BLaER1 (cell line): ENCODE measurements at regions not wholly inside any gene's neighbourhood (a gene's known extent, or its start where the extent isn't known, plus 50 kb on each side); places are given as distances from the start of the nearest gene placed in this dataset.

Source experiments
- H3K27ac ChIP-seq: shearing (Covaris generic); formaldehyde crosslinking; 2 replicates; pipeline ENCODE4 v1.8.1; 2022
- H3K27me3 ChIP-seq: shearing (Covaris generic); formaldehyde crosslinking; 2 replicates; pipeline ENCODE4 v1.8.1; 2022
- H3K36me3 ChIP-seq: shearing (Covaris generic); formaldehyde crosslinking; 2 replicates; pipeline ENCODE4 v1.8.1; 2022
- H3K4me1 ChIP-seq: shearing (Covaris generic); formaldehyde crosslinking; 2 replicates; pipeline ENCODE4 v1.8.1; 2022
- H3K4me2 ChIP-seq: shearing (Covaris generic); formaldehyde crosslinking; 2 replicates; pipeline ENCODE4 v1.8.1; 2022
- H3K4me3 ChIP-seq: shearing (Covaris generic); formaldehyde crosslinking; 2 replicates; pipeline ENCODE4 v1.8.1; 2022
- H3K9ac ChIP-seq: shearing (Covaris generic); formaldehyde crosslinking; 2 replicates; pipeline ENCODE4 v1.8.1; 2022
- H3K9me3 ChIP-seq: shearing (Covaris generic); formaldehyde crosslinking; 2 replicates; pipeline ENCODE4 v1.8.1; 2022
- H4K20me1 ChIP-seq: shearing (Covaris generic); formaldehyde crosslinking; 2 replicates; pipeline ENCODE4 v1.8.1; 2022
- Cebpa-rat ChIP-seq: shearing (Covaris generic); IDR thresholded peaks from 2 replicates; pipeline ENCODE4 v1.8.1; 2022

DNA sequence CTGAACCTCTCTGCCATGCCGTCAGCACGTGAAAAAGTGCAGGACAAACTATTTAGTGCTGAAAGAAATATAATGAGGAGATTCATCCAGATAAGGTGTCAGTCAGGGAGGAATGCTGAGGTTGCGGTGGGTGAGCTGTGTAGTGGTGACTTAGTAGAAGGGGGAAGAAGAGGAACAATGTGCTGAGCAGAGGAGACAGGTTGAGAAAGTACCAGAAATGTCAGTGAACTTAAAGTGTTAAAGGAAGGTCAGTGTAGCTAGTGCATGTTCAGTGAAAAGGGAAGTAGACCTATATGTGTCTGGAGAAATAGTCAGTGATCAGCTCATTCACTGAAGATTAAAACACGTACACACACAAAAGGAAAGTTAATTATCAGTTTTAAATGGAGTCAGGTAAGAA, 237.6 kb upstream of the CCDC179 start:
- no peaks in the 10 kb centered on the region for H4K20me1 ChIP-seq
- no peaks in the 10 kb centered on the region for H3K9me3 ChIP-seq
- H3K36me3 ChIP-seq, result no peaks in the 10 kb centered on the region
- H3K9ac ChIP-seq, result no peak overlapping the region
- no peak for TF ChIP-seq Cebpa-rat
- no peaks in the 10 kb centered on the region for H3K4me1 ChIP-seq
- H3K27ac ChIP-seq, result no peak overlapping the region
- H3K27me3 ChIP-seq, result no peaks in the 10 kb centered on the region
- no peak overlapping the region for H3K4me3 ChIP-seq
- no peak overlapping the region for H3K4me2 ChIP-seq

DNA sequence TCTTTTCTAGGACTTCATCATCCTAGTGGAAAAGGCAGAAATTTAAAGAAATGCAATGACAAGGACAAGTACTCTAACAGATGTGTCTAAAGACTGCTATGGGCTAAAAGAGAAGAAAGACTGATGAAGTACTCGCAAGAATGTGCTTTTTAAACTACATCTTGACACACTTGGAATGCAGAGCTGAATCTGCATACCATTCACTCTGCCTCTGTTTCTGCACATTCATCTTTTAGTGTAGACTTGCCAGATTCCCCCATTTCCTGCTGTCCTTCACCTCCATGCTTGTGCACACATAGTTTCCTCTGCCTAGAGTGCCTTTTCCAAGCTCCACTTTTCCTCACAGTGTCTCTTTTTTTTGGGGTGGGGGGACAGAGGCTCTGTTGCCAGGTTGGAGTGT, 239.0 kb upstream of the CCDC179 start:
- Histone ChIP-seq H3K4me2 (no peak overlapping the region), H3K36me3 (no peaks in the 10 kb centered on the region), H3K9me3 (no peaks in the 10 kb centered on the region), H4K20me1 (no peaks in the 10 kb centered on the region), H3K27me3 (no peaks in the 10 kb centered on the region), H3K4me1 (no peaks in the 10 kb centered on the region), H3K27ac (no peak overlapping the region), H3K4me3 (no peak overlapping the region), H3K9ac (no peak overlapping the region)
- TF ChIP-seq Cebpa-rat, result no peak

DNA sequence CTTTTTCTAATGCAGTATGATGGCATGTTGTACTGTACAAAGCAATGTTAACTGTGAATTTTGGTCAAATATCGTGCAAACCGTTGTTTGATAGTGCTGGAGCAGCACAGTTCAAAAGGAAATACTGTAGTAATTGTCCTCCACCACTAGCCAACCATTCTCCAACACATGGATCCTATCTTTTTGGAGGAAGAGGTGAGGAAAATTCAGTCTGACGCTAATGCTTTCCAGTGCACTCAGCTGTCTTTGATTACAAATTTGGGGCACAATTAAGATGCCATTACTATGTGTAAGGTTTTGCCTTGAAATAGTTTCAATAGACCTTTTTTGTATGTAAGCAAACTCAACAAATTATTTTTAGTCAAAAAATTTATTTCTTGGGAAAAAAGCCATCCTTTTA, 240.5 kb upstream of the CCDC179 start:
- TF ChIP-seq Cebpa-rat, result no peak
- Histone ChIP-seq H3K4me2 (no peak overlapping the region), H3K4me1 (no peaks in the 10 kb centered on the region), H4K20me1 (no peaks in the 10 kb centered on the region), H3K27ac (no peak overlapping the region), H3K9ac (no peak overlapping the region), H3K27me3 (no peaks in the 10 kb centered on the region), H3K36me3 (no peaks in the 10 kb centered on the region), H3K4me3 (no peak overlapping the region), H3K9me3 (no peaks in the 10 kb centered on the region)

DNA sequence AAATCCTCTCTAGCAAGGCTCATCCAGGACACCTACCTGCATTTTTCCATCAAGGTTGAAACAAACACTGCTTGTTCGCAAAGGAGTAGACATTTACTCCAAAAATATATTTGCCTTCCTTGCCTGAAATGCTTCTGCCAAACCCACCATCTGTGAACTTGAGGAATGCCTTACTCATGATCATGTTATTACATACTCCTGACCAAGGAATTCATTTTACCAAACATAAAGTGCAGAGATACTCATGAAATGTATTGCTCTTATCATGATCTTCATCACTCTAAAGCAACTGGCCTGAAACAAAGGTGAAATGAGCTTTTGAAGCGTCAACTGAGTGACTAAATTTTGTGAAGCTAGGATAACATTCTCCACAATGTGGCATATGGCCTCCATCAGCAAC, 243.1 kb upstream of the CCDC179 start:
- H3K4me2 ChIP-seq, result no peak overlapping the region
- H3K4me1 ChIP-seq, result no peaks in the 10 kb centered on the region
- TF ChIP-seq Cebpa-rat, result no peak
- H3K27ac ChIP-seq, result no peak overlapping the region
- no peaks in the 10 kb centered on the region for H3K36me3 ChIP-seq
- no peak overlapping the region for H3K4me3 ChIP-seq
- H3K9me3 ChIP-seq, result no peaks in the 10 kb centered on the region
- no peaks in the 10 kb centered on the region for H3K27me3 ChIP-seq
- no peak overlapping the region for H3K9ac ChIP-seq
- no peaks in the 10 kb centered on the region for H4K20me1 ChIP-seq

DNA sequence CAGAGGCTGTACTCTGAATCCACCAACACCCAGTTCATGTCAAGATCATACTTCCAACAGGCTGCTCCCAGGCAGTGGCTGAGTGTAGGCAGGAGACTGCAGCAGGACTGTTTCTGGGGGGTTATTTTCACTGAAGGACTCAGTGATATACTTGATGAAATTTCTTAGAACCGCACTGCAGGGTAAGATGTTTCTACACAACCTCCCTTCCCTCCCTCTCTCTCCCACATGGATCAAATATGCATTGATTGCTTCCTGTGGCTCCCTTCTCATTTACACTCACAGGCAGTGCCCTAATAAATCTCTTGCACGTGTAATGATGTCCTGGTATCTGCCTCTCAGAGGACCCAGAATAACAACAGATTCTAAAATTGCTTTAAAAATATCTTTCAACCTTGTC, 251.3 kb upstream of the CCDC179 start:
- TF ChIP-seq Cebpa-rat, result no peak
- H3K27me3 ChIP-seq, result no peaks in the 10 kb centered on the region
- peaks cover 1% of the 10 kb centered on the region; the same call in 1 of the 2 replicates for H3K9me3 ChIP-seq
- no peaks in the 10 kb centered on the region for H3K4me1 ChIP-seq
- H3K4me3 ChIP-seq, result no peak overlapping the region
- H4K20me1 ChIP-seq, result no peaks in the 10 kb centered on the region
- no peaks in the 10 kb centered on the region for H3K36me3 ChIP-seq
- no peak overlapping the region for H3K9ac ChIP-seq
- H3K4me2 ChIP-seq, result no peak overlapping the region
- no peak overlapping the region for H3K27ac ChIP-seq

DNA sequence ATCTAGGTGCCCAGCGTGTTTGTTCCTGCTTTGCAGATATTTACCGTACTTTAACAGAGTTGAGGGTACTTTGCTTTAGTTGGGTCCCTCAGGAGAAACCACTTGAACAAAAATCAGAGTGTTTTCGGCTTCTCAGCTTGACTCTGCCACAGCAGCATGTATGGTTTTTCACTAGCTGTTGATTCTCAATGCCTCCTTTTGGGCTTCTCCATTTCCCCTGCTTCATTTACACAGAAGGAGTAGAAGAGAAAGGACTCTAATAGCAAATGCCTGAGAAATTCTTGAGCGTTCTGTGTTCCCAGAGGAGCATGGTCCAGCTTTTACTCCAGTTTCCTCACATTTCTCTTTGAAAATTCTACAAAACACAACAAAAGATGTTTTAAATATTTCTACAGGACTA, 252.1 kb upstream of the CCDC179 start:
- no peaks in the 10 kb centered on the region for H3K27me3 ChIP-seq
- H3K9ac ChIP-seq, result no peak overlapping the region
- no peak overlapping the region for H3K27ac ChIP-seq
- TF ChIP-seq Cebpa-rat, result no peak
- H3K9me3 ChIP-seq, result peaks cover 8% of the 10 kb centered on the region; the same call in 1 of the 2 replicates
- H3K36me3 ChIP-seq, result no peaks in the 10 kb centered on the region
- no peaks in the 10 kb centered on the region for H3K4me1 ChIP-seq
- no peak overlapping the region for H3K4me2 ChIP-seq
- H3K4me3 ChIP-seq, result no peak overlapping the region
- H4K20me1 ChIP-seq, result no peaks in the 10 kb centered on the region

DNA sequence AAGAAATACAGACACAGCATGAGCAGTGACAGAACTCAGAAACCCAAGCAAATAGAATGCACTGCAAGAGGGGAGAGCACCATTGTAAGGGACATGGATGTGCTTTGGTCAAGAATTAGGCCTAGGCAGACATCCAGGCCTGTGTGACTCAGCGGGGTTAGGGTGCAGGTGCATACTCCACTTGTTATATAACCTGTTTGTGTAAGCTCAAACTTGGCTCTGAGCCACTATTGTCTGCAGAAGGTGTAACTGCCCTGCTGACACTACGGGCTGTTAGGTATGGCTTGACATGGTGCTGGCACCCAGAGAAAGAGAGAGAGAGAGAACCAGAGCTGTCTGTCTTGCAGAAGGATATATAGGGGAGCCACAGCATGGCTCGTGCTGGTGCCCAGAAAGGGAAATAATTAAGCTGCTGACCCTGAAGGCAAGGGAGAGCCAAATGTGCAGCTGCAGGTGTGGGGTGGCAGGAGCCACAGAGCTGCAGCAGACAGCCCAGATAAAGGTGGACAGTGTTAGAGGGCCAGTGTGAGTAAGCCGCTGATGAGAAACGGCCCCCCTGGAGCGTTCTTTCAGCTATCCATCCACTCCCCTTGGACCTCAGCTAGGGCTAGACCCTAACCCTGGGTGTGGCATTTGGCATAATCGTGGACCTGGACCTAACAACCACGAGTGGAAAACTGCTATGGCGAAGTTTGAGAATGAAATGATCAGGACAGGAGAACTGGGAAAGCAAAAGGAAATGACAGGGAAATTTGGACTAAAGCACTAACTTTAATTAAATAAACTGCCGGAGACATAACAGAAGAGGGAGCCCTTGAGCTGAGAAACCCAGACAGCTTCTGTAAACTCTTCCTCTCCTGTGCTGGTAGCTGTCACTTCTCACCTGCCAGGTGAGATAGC, 253.0 kb upstream of the CCDC179 start:
- no peak overlapping the region for H3K4me2 ChIP-seq
- no peak overlapping the region for H3K27ac ChIP-seq
- no peak for TF ChIP-seq Cebpa-rat
- no peaks in the 10 kb centered on the region for H3K36me3 ChIP-seq
- H3K4me1 ChIP-seq, result no peaks in the 10 kb centered on the region
- H3K9me3 ChIP-seq, result peaks cover 10% of the 10 kb centered on the region; the same call in 1 of the 2 replicates
- no peaks in the 10 kb centered on the region for H4K20me1 ChIP-seq
- H3K4me3 ChIP-seq, result no peak overlapping the region
- H3K27me3 ChIP-seq, result no peaks in the 10 kb centered on the region
- H3K9ac ChIP-seq, result no peak overlapping the region

DNA sequence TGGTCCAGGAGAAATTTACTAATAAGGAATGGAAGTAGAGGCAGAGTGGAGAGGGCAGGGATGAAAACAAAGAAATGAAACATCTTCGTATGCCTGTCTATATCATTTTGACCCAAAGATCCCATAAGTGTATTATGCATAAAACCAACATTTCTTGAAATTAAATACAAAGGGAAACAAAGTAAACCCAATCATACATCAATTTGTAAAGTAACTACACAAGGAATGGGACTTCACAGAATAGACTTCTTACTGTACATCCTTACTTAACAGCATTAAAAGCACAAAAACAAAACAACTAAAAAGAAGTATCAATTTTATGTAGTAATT, 253.6 kb upstream of the CCDC179 start:
- Histone ChIP-seq H3K4me1 (no peaks in the 10 kb centered on the region), H3K27me3 (no peaks in the 10 kb centered on the region), H3K9me3 (peaks cover 10% of the 10 kb centered on the region; the same call in 1 of the 2 replicates), H3K4me2 (no peak overlapping the region), H3K9ac (no peak overlapping the region), H3K4me3 (no peak overlapping the region), H3K36me3 (no peaks in the 10 kb centered on the region), H4K20me1 (no peaks in the 10 kb centered on the region), H3K27ac (no peak overlapping the region)
- no peak for TF ChIP-seq Cebpa-rat

DNA sequence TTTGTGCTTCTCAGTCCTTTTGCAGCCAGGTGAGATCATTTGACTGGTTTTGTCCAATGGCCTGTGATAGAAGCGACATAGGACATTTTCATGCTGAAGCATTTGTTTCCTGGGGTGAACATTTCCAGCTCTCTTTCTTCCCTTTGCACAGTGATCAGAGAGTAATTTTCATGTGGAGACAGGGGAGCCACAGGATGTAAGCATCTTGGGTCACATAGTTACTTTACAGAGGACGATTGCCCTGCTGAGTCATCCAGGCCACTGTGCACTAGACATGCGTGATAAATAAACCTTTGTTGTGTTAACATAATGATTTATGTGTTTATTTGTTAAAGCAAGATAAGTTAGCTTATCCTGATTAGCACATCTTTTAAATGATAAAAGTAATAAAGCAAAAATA, 263.5 kb upstream of the CCDC179 start:
- Histone ChIP-seq H3K27ac (no peak overlapping the region), H3K4me3 (no peak overlapping the region), H3K9ac (no peak overlapping the region), H3K4me1 (no peaks in the 10 kb centered on the region), H3K4me2 (no peak overlapping the region), H3K36me3 (no peaks in the 10 kb centered on the region), H3K9me3 (no peaks in the 10 kb centered on the region), H4K20me1 (no peaks in the 10 kb centered on the region), H3K27me3 (no peaks in the 10 kb centered on the region)
- no peak for TF ChIP-seq Cebpa-rat

DNA sequence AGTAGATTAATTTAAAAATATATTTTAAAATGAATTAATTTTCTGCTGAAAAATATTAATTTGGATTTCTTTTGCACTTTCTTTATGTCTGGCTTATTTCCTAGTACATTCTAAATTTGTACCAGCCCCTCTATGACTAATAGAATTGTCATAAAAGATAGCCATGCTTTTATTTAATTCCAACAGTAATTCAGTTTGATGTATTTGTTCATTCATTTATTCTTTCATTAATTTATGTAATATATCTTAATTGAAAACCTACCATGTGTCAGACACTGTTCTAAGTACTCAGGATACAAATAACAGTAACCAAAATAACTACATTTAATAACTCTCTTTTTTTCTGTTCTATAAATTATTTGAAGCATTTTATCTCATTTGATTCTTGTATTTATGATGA, 264.0 kb upstream of the CCDC179 start:
- Histone ChIP-seq H3K27me3 (no peaks in the 10 kb centered on the region), H3K4me3 (no peak overlapping the region), H3K27ac (no peak overlapping the region), H3K9ac (no peak overlapping the region), H3K36me3 (no peaks in the 10 kb centered on the region), H4K20me1 (no peaks in the 10 kb centered on the region), H3K4me1 (no peaks in the 10 kb centered on the region), H3K9me3 (no peaks in the 10 kb centered on the region), H3K4me2 (no peak overlapping the region)
- TF ChIP-seq Cebpa-rat, result no peak

DNA sequence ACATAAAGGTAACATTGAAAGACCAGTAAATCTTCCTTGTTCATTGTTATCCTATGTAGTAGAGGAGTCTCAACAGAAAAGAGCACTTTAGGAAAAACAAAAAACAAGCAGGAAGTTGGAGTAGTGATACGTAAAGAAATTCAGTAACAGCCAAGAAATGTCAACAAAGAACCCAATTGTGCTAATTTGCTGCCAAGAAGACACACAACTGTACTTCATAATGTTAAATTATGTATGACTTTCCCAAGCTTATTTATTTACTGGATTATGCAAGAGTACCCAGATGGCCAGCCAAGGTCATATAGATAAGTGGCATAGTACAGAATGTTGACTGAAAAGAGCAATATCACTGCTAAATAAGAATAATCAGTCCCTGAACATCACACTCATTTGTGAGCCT, 264.7 kb upstream of the CCDC179 start:
- H4K20me1 ChIP-seq, result no peaks in the 10 kb centered on the region
- H3K9me3 ChIP-seq, result no peaks in the 10 kb centered on the region
- TF ChIP-seq Cebpa-rat, result no peak
- H3K4me1 ChIP-seq, result no peaks in the 10 kb centered on the region
- H3K9ac ChIP-seq, result no peak overlapping the region
- no peak overlapping the region for H3K4me2 ChIP-seq
- H3K27ac ChIP-seq, result no peak overlapping the region
- H3K27me3 ChIP-seq, result no peaks in the 10 kb centered on the region
- H3K36me3 ChIP-seq, result no peaks in the 10 kb centered on the region
- H3K4me3 ChIP-seq, result no peak overlapping the region
